ENCODE measurements at regions not wholly inside any gene's neighbourhood (a gene's known extent, or its start where the extent isn't known, plus 50 kb on each side); places are given as distances from the start of the nearest gene placed in this dataset.

DNA sequence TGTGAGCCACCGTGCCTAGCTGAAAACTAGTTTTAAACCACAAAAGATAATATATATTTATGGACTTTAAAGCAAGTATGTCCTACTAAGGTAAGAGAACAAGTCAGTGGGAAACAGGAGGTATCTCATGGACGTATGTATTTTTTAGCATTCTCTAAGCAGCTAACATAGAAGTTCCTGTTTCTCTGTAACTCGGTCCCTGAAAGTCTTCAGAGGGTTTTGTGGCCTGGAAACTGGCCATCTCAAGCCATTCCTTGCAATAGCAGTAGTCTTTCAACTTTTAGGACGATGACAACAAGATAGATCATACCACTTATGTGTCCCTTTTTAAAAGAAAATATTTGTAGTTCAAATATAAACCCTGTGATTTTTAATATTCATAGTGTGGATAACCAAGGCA lies 95.6 kb upstream of the RALGAPA2 start:
- DNase-seq, result no peak

GRCh38 chr20:20806121-20807095 lies 94.0 kb upstream of the RALGAPA2 start:
- H3K36me3 Mint-ChIP-seq (ENCODE audit: low read depth), result no peaks in the 10 kb centered on the region

More for the DNA sequence above, 95.6 kb upstream of the RALGAPA2 start:
- H3K27me3 Mint-ChIP-seq (ENCODE audit: insufficient read depth), result peaks cover 4% of the 10 kb centered on the region; the same call in 1 of the 2 replicates
- H3K4me3 Mint-ChIP-seq, result no peak overlapping the region
- H3K27ac Mint-ChIP-seq, result no peak overlapping the region
- TF ChIP-seq, protein P1, sequence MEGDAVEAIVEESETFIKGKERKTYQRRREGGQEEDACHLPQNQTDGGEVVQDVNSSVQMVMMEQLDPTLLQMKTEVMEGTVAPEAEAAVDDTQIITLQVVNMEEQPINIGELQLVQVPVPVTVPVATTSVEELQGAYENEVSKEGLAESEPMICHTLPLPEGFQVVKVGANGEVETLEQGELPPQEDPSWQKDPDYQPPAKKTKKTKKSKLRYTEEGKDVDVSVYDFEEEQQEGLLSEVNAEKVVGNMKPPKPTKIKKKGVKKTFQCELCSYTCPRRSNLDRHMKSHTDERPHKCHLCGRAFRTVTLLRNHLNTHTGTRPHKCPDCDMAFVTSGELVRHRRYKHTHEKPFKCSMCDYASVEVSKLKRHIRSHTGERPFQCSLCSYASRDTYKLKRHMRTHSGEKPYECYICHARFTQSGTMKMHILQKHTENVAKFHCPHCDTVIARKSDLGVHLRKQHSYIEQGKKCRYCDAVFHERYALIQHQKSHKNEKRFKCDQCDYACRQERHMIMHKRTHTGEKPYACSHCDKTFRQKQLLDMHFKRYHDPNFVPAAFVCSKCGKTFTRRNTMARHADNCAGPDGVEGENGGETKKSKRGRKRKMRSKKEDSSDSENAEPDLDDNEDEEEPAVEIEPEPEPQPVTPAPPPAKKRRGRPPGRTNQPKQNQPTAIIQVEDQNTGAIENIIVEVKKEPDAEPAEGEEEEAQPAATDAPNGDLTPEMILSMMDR (IDR thresholded peaks at IDR 0.05), result no peak
- H3K9me3 Mint-ChIP-seq, result peaks cover 18% of the 10 kb centered on the region; the same call in 1 of the 2 replicates
- H3K36me3 Mint-ChIP-seq (ENCODE audit: low read depth), result no peaks in the 10 kb centered on the region
- H3K4me1 Mint-ChIP-seq (ENCODE audit: low read depth), result no peaks in the 10 kb centered on the region

GRCh38 chr20:20803011-20803410 lies 90.6 kb upstream of the RALGAPA2 start:
- H3K27ac Mint-ChIP-seq, result no peak overlapping the region
- no peak for DNase-seq
- H3K4me1 Mint-ChIP-seq (ENCODE audit: low read depth), result no peaks in the 10 kb centered on the region
- 0 out of 2 replicates have a peak, but pooled peaks cover 1% of the 10 kb centered on the region for H3K27me3 Mint-ChIP-seq (ENCODE audit: insufficient read depth)
- H3K4me3 Mint-ChIP-seq, result no peak overlapping the region
- H3K36me3 Mint-ChIP-seq (ENCODE audit: low read depth), result no peaks in the 10 kb centered on the region
- TF ChIP-seq, protein P1 (IDR thresholded peaks at IDR 0.05), result no peak
- peaks cover 16% of the 10 kb centered on the region; the same call in 1 of the 2 replicates for H3K9me3 Mint-ChIP-seq

More at GRCh38 chr20:20806121-20807095, 94.0 kb upstream of the RALGAPA2 start:
- Mint-ChIP-seq H3K27me3 (ENCODE audit: insufficient read depth) (peaks cover 3% of the 10 kb centered on the region; the same call in 1 of the 2 replicates), H3K4me1 (ENCODE audit: low read depth) (no peaks in the 10 kb centered on the region), H3K27ac (no peak overlapping the region), H3K4me3 (no peak overlapping the region), H3K9me3 (peaks cover 21% of the 10 kb centered on the region; the same call in 1 of the 2 replicates)
- DNase-seq, result no peak
- TF ChIP-seq, protein P1 (IDR thresholded peaks at IDR 0.05), result no peak

DNA sequence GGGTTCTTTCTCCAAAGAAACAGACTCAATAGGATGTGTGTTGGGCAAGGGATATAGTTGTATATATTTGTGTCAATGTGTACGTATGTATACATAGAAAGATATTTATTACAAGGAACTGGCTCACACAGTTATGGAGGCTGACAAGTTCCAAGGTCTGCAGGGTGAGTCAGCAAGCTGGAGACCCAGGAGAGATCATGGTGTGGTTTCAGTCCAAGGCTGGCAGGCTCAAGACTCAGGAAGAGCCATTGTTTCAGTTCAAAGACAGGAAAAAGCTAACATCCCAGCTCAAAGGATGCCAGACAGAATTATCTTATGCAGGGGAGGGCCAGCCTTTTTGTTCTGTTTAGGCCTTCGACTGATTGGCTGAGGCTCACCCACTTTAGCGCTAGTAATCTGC lies 89.9 kb upstream of the RALGAPA2 start:
- no peak overlapping the region for H3K27ac Mint-ChIP-seq
- no peak overlapping the region for H3K4me3 Mint-ChIP-seq
- H3K27me3 Mint-ChIP-seq (ENCODE audit: insufficient read depth), result 0 out of 2 replicates have a peak, but pooled peaks cover 1% of the 10 kb centered on the region
- H3K36me3 Mint-ChIP-seq (ENCODE audit: low read depth), result no peaks in the 10 kb centered on the region
- no peak for DNase-seq
- H3K9me3 Mint-ChIP-seq, result peaks cover 16% of the 10 kb centered on the region; the same call in 1 of the 2 replicates
- no peaks in the 10 kb centered on the region for H3K4me1 Mint-ChIP-seq (ENCODE audit: low read depth)
- TF ChIP-seq, protein P1 (IDR thresholded peaks at IDR 0.05), result no peak

- Mint-ChIP-seq H3K4me1 (ENCODE audit: low read depth) (no peaks in the 10 kb centered on the region), H3K27ac (no peak overlapping the region), H3K36me3 (ENCODE audit: low read depth) (no peaks in the 10 kb centered on the region), H3K27me3 (ENCODE audit: insufficient read depth) (no peaks in the 10 kb centered on the region), H3K4me3 (no peak overlapping the region), H3K9me3 (peaks cover 16% of the 10 kb centered on the region; the same call in 1 of the 2 replicates)
- TF ChIP-seq, protein P1 (IDR thresholded peaks at IDR 0.05), result no peak
- no peak for DNase-seq
Measured at GRCh38 chr20:20799716-20800312, 87.4 kb upstream of the RALGAPA2 start.

Measured in HFFc6 (cell line).